Ascending aorta (tissue), 2 donors: ENCODE measurements at regions not wholly inside any gene's neighbourhood (a gene's known extent, or its start where the extent isn't known, plus 50 kb on each side); places are given as distances from the start of the nearest gene placed in this dataset.
A peak's percentile ranks its signal among the peaks of the same experiment; 100 is the strongest.

ENCODE experiments used
- DNase-seq, 2 donors: peaks; one replicate each; pipeline ENCODE4 v3.0.0-alpha.2; 2019; ENCODE audit warnings: low spot score in 2 of 2
- H3K27ac ChIP-seq, 2 donors: fragments of 200-600 bp; sonication (generic); one replicate each; pipeline ENCODE4 v1.5.1; 2016 to 2017; ENCODE audit warnings: mild to moderate bottlenecking in 1 of 2
- H3K27me3 ChIP-seq: fragments of 200-600 bp; sonication (generic); one replicate; pipeline ENCODE4 v1.5.1; 2017
- H3K36me3 ChIP-seq, 2 donors: fragments of 200-600 bp; sonication (generic); one replicate each; pipeline ENCODE4 v1.5.1; 2016
- H3K4me1 ChIP-seq, 2 donors: fragments of 200-600 bp; sonication (generic); one replicate each; pipeline ENCODE4 v1.5.1; 2016 to 2017; ENCODE audit warnings: mild to moderate bottlenecking in 1 of 2
- H3K4me3 ChIP-seq, 2 donors: fragments of 200-600 bp; sonication (generic); one replicate each; pipeline ENCODE4 v1.5.1; 2016 to 2017; ENCODE audit warnings: mild to moderate bottlenecking in 1 of 2
- H3K9me3 ChIP-seq, 2 donors: fragments of 200-600 bp; sonication (generic); one replicate each; pipeline ENCODE4 v1.5.1; 2016
- intact Hi-C: fragments of 100-400 bp; cut with DNase I; formaldehyde crosslinking; loops from one replicate; pipeline ENCODE4 v1.15.1; 2023
- TF ChIP-seq, protein P1 (sequence below), 3 experiments: fragments of 200-600 bp in 2 of 3; fragments of 450-650 bp in 1 of 3; sonication (generic) in 2 of 3; IDR thresholded peaks; one replicate each; pipeline ENCODE4 v1.5.1; 2016 to 2019; ENCODE audit warnings: antibody characterized with exemption in 3 of 3, mild to moderate bottlenecking in 1 of 3, moderate library complexity in 1 of 3

- Histone ChIP-seq H3K9me3 (no peaks in the 10 kb centered on the region), H3K4me1 (peaks cover 5 to 27% of the 10 kb centered on the region in 2 donors), H3K36me3 (no peaks in the 10 kb centered on the region), H3K27me3 (no peaks in the 10 kb centered on the region), H3K4me3 (no peak overlapping the region), H3K27ac (peak overlapping the region; percentile 61 to 74)
- intact Hi-C loops, result loop anchor here (5.0 to 10.0 kb wide), 4 partner anchors 153 to 715 kb away; no protein-coding TSS in a partner anchor
- TF ChIP-seq, protein P1, sequence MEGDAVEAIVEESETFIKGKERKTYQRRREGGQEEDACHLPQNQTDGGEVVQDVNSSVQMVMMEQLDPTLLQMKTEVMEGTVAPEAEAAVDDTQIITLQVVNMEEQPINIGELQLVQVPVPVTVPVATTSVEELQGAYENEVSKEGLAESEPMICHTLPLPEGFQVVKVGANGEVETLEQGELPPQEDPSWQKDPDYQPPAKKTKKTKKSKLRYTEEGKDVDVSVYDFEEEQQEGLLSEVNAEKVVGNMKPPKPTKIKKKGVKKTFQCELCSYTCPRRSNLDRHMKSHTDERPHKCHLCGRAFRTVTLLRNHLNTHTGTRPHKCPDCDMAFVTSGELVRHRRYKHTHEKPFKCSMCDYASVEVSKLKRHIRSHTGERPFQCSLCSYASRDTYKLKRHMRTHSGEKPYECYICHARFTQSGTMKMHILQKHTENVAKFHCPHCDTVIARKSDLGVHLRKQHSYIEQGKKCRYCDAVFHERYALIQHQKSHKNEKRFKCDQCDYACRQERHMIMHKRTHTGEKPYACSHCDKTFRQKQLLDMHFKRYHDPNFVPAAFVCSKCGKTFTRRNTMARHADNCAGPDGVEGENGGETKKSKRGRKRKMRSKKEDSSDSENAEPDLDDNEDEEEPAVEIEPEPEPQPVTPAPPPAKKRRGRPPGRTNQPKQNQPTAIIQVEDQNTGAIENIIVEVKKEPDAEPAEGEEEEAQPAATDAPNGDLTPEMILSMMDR (IDR thresholded peaks at IDR 0.05), result no peak
- no peak for DNase-seq
Measured at GRCh38 chr10:4649886-4650508, 176.0 kb upstream of the AKR1E2 start.

DNA sequence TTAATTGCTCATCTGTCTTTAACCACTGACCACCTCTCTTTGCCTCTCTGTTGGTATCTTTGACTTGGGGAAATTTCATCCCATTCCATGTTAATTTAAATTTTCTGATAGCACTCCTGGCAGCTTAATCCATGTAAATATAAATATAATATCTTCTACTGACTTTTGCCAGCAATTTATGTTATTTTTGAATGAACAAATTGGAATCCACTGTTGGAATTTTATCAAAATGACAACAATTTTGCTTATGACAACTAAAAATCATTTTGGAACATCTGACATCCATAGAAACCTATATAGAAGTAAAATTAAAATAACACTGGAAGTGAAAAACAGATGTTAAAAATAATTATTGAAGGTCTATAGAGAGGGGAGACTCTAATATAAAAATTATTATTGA is 176.5 kb upstream of the AKR1E2 start:
- Histone ChIP-seq H3K4me3 (no peak overlapping the region), H3K27me3 (no peaks in the 10 kb centered on the region), H3K9me3 (no peaks in the 10 kb centered on the region), H3K36me3 (no peaks in the 10 kb centered on the region), H3K27ac (peak overlapping the region; percentile 61 to 74), H3K4me1 (peaks cover 5 to 27% of the 10 kb centered on the region in 2 donors)
- TF ChIP-seq, protein P1 (IDR thresholded peaks at IDR 0.05), result no peak
- intact Hi-C loops, result no loop called here
- DNase-seq, result no peak

DNA sequence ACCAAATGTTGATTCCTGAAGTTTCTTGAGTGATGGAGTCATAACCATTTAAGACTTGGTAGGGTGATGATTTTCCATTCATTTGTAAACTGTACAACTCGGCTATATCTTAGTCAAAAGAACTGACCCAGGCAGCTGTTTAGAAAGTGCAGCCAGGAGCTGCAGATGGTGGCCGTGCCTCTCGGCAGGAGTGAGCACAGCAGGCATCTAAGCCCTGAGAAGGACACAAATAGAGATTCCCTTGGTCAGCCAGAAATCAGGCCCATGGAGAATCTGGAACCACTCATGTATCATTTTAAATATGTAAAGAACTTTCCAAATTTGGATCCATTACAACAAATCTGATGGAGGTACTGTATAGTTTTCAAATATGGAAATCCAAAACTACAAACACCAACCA is 177.0 kb upstream of the AKR1E2 start:
- TF ChIP-seq, protein P1 (IDR thresholded peaks at IDR 0.05), result no peak
- DNase-seq, result no peak
- no peaks in the 10 kb centered on the region for H3K27me3 ChIP-seq
- no peak overlapping the region for H3K4me3 ChIP-seq
- no peaks in the 10 kb centered on the region for H3K9me3 ChIP-seq
- H3K4me1 ChIP-seq, result peaks cover 5 to 27% of the 10 kb centered on the region in 2 donors
- no peaks in the 10 kb centered on the region for H3K36me3 ChIP-seq
- H3K27ac ChIP-seq, result peak overlapping the region; percentile 61 to 74
- intact Hi-C loops, result no loop called here

- intact Hi-C loops, result no loop called here
- peaks cover 5 to 28% of the 10 kb centered on the region in 2 donors for H3K4me1 ChIP-seq
Measured at GRCh38 chr10:4647109-4647785, 178.8 kb upstream of the AKR1E2 start.

DNA sequence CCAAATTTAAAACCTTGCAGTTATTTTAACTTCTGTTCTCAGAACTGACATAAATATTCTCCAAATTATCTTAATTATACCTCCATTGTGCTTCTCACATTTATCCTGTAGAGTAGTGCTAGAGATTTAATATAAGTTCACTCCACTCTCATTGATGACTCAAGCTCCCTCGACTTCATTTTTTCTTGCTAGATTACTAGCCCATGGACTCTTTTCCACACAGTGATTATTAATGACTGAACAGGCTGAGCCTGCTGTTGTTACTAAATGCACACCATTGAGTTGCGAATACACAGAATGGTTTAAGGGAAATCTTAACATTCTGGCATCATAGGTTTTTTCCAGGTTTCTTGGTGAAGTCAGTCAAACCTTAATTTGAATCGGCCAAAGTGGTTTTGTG is 179.5 kb upstream of the AKR1E2 start:
- Histone ChIP-seq H3K4me3 (no peak overlapping the region), H3K27me3 (no peaks in the 10 kb centered on the region), H3K36me3 (no peaks in the 10 kb centered on the region), H3K9me3 (no peaks in the 10 kb centered on the region), H3K27ac (no peak overlapping the region), H3K4me1 (peaks cover 5 to 33% of the 10 kb centered on the region in 2 donors)
- intact Hi-C loops, result no loop called here
- TF ChIP-seq, protein P1 (IDR thresholded peaks at IDR 0.05), result no peak
- no peak for DNase-seq

More at GRCh38 chr10:4647109-4647785, 178.8 kb upstream of the AKR1E2 start:
- Histone ChIP-seq H3K27ac (peak overlapping the region in 1 of 2 donors; percentile 17), H3K27me3 (no peaks in the 10 kb centered on the region), H3K36me3 (no peaks in the 10 kb centered on the region), H3K4me3 (no peak overlapping the region), H3K9me3 (no peaks in the 10 kb centered on the region)
- DNase-seq, result no peak
- TF ChIP-seq, protein P1 (IDR thresholded peaks at IDR 0.05), result no peak
